GM19238 (cell line): ENCODE measurements at regions not wholly inside any gene's neighbourhood (a gene's known extent, or its start where the extent isn't known, plus 50 kb on each side); places are given as distances from the start of the nearest gene placed in this dataset.
A peak's percentile ranks its signal among the peaks of the same experiment; 100 is the strongest.
"Not testable (repeated sequence)": the region's sequence is repeated elsewhere in the genome, so short reads cannot be mapped to it uniquely, and the experiment has no call there.

Source experiments
- DNase-seq: peaks from one replicate; pipeline ENCODE4 v3.0.0; 2011; ENCODE audit warnings: low spot score; ENCODE audit not compliant: insufficient read length

- DNase-seq = no peak
These were observed 73.0 kb downstream of the GBP6 start for GRCh38 chr1:89436856-89437255.

- DNase-seq = not testable (repeated sequence)
These were observed 74.4 kb downstream of the GBP6 start for GRCh38 chr1:89438301-89438700.

- no peak for DNase-seq
These were observed 77.1 kb downstream of the GBP6 start for GRCh38 chr1:89440911-89441310.

GRCh38 chr1:89444791-89445190, 79.8 kb upstream of the LRRC8B start:
- DNase-seq = no peak

GRCh38 chr1:89451011-89451410, 73.6 kb upstream of the LRRC8B start:
- DNase-seq = peak; percentile 0

- no peak for DNase-seq
These were observed 71.3 kb upstream of the LRRC8B start for GRCh38 chr1:89453123-89453972.

GRCh38 chr1:89454845-89455521, 69.6 kb upstream of the LRRC8B start:
- DNase-seq = peak; percentile 5

GRCh38 chr1:89457046-89457445, 67.6 kb upstream of the LRRC8B start:
- DNase-seq = no peak

GRCh38 chr1:89459081-89459480, 65.5 kb upstream of the LRRC8B start:
- DNase-seq = no peak

GRCh38 chr1:89460325-89460724, 64.3 kb upstream of the LRRC8B start:
- no peak for DNase-seq

GRCh38 chr1:89462250-89462649, 62.4 kb upstream of the LRRC8B start:
- DNase-seq = no peak

GRCh38 chr1:89464008-89464407, 60.6 kb upstream of the LRRC8B start:
- no peak for DNase-seq

- DNase-seq = no peak
These were observed 59.4 kb upstream of the LRRC8B start for GRCh38 chr1:89465201-89465600.

- no peak for DNase-seq
These were observed 58.2 kb upstream of the LRRC8B start for GRCh38 chr1:89466307-89466930.

- DNase-seq = no peak
These were observed 52.4 kb upstream of the LRRC8B start for GRCh38 chr1:89472253-89472652.

- no peak for DNase-seq
These were observed 51.7 kb upstream of the LRRC8B start for GRCh38 chr1:89472886-89473417.
